ENCODE measurements at regions not wholly inside any gene's neighbourhood (a gene's known extent, or its start where the extent isn't known, plus 50 kb on each side); places are given as distances from the start of the nearest gene placed in this dataset.

- TF ChIP-seq SP1 (IDR thresholded peaks at IDR 0.05) (no peak), HDGF (IDR thresholded peaks at IDR 0.05; ENCODE audit: borderline replicate concordance) (no peak), BHLHE40 (IDR thresholded peaks at IDR 0.05; ENCODE audit: borderline replicate concordance) (no peak), FOXK2 (IDR thresholded peaks at IDR 0.05) (no peak), LEF1 (IDR thresholded peaks at IDR 0.05; ENCODE audit: borderline replicate concordance) (no peak), PKNOX1 (IDR thresholded peaks at IDR 0.05) (no peak), SUZ12 (IDR thresholded peaks at IDR 0.05) (no peak)
Observed at GRCh38 chr3:117490716-117491115, 781.1 kb downstream of the TUSC7 start.
